Left hindlimb (tissue), 1 donor: ENCODE measurements at regions not wholly inside any gene's neighbourhood (a gene's known extent, or its start where the extent isn't known, plus 50 kb on each side); places are given as distances from the start of the nearest gene placed in this dataset.

Experiments
- DNase-seq: peaks from one replicate; pipeline ENCODE4 v3.0.0-alpha.2; 2018

- no peak for DNase-seq
Measured at GRCh38 chr6:150651808-150652470, 52.3 kb downstream of the PLEKHG1 start.

GRCh38 chr6:150652848-150653613 lies 53.3 kb downstream of the PLEKHG1 start:
- no peak for DNase-seq

- DNase-seq = no peak
Measured at GRCh38 chr6:150654608-150655007, 54.9 kb downstream of the PLEKHG1 start.

GRCh38 chr6:150656156-150656555 lies 56.5 kb downstream of the PLEKHG1 start:
- DNase-seq = no peak

GRCh38 chr6:150658421-150658820 lies 58.7 kb downstream of the PLEKHG1 start:
- no peak for DNase-seq

- no peak for DNase-seq
Measured at GRCh38 chr6:150659046-150659763, 59.5 kb downstream of the PLEKHG1 start.

GRCh38 chr6:150661216-150662007 lies 61.7 kb downstream of the PLEKHG1 start:
- DNase-seq = no peak

GRCh38 chr6:150662814-150663213 lies 63.1 kb downstream of the PLEKHG1 start:
- DNase-seq = no peak

GRCh38 chr6:150664091-150664490 lies 64.4 kb downstream of the PLEKHG1 start:
- no peak for DNase-seq

- peak; percentile 76 for DNase-seq
Measured at GRCh38 chr6:150666071-150666470, 66.4 kb downstream of the PLEKHG1 start.

- no peak for DNase-seq
Measured at GRCh38 chr6:150667359-150667758, 67.7 kb downstream of the PLEKHG1 start.

GRCh38 chr6:150667977-150668716 lies 68.5 kb downstream of the PLEKHG1 start:
- peak; percentile 89 for DNase-seq

GRCh38 chr6:150668900-150669302 lies 69.2 kb downstream of the PLEKHG1 start:
- DNase-seq = no peak

GRCh38 chr6:150670311-150670710 lies 70.6 kb downstream of the PLEKHG1 start:
- DNase-seq = no peak

GRCh38 chr6:150672800-150673199 lies 73.1 kb downstream of the PLEKHG1 start:
- DNase-seq = no peak

- no peak for DNase-seq
Measured at GRCh38 chr6:150673720-150674346, 74.1 kb downstream of the PLEKHG1 start.

- DNase-seq = no peak
Measured at GRCh38 chr6:150676344-150676743, 76.7 kb downstream of the PLEKHG1 start.

- no peak for DNase-seq
Measured at GRCh38 chr6:150676772-150677171, 77.1 kb downstream of the PLEKHG1 start.

GRCh38 chr6:150680510-150680909 lies 80.8 kb downstream of the PLEKHG1 start:
- DNase-seq = no peak

GRCh38 chr6:150681578-150682395 lies 82.1 kb downstream of the PLEKHG1 start:
- no peak for DNase-seq

- peak; percentile 50 for DNase-seq
Measured at GRCh38 chr6:150683320-150683719, 83.6 kb downstream of the PLEKHG1 start.
